Osteoblast (primary cell): ENCODE measurements at regions not wholly inside any gene's neighbourhood (a gene's known extent, or its start where the extent isn't known, plus 50 kb on each side); places are given as distances from the start of the nearest gene placed in this dataset.

Experiments
- DNase-seq: peaks from one replicate; pipeline ENCODE4 v3.0.0; 2011; ENCODE audit warnings: low spot score, mixed read lengths; ENCODE audit not compliant: insufficient read length; ENCODE audit errors: missing footprints
- H2AFZ ChIP-seq: 2 replicates; pipeline ENCODE4 v1.6.0; 2011; ENCODE audit warnings: mild to moderate bottlenecking, low read length
- H3K27ac ChIP-seq: 2 replicates; pipeline ENCODE4 v1.5.1; 2011; ENCODE audit warnings: mild to moderate bottlenecking, low read depth, low read length, moderate library complexity
- H3K27me3 ChIP-seq: 2 replicates; pipeline ENCODE4 v1.6.0; 2012; ENCODE audit warnings: mild to moderate bottlenecking, control low read depth, inconsistent platforms, low read length, moderate library complexity; ENCODE audit not compliant: insufficient read depth
- H3K36me3 ChIP-seq: 2 replicates; pipeline ENCODE4 v1.5.1; 2011; ENCODE audit warnings: mild to moderate bottlenecking, low read length, control low read depth, moderate library complexity; ENCODE audit not compliant: insufficient read depth
- H3K4me1 ChIP-seq: 2 replicates; pipeline ENCODE4 v1.5.1; 2011; ENCODE audit warnings: mild to moderate bottlenecking, low read length, control low read depth, moderate library complexity; ENCODE audit not compliant: insufficient read depth
- H3K4me2 ChIP-seq: 2 replicates; pipeline ENCODE4 v1.6.0; 2011; ENCODE audit warnings: mild to moderate bottlenecking, low read length; ENCODE audit not compliant: insufficient read depth
- H3K4me3 ChIP-seq: fragments of 200-600 bp; sonication (generic); 3 replicates; pipeline ENCODE4 v1.5.1; 2012; ENCODE audit warnings: mild to moderate bottlenecking, low read length, inconsistent platforms; ENCODE audit not compliant: insufficient read depth
- H3K79me2 ChIP-seq: 2 replicates; pipeline ENCODE4 v1.6.0; 2012; ENCODE audit warnings: mild to moderate bottlenecking, low read length, control low read depth, inconsistent platforms; ENCODE audit not compliant: insufficient read depth
- H3K9me3 ChIP-seq: 2 replicates; pipeline ENCODE4 v1.5.1; 2011; ENCODE audit warnings: low read depth, low read length, control low read depth
- H4K20me1 ChIP-seq: 2 replicates; pipeline ENCODE4 v1.6.0; 2012; ENCODE audit warnings: mild to moderate bottlenecking, low read length, control low read depth; ENCODE audit not compliant: insufficient read depth
- CTCF ChIP-seq: IDR thresholded peaks from 2 replicates; pipeline ENCODE4 v1.5.1; 2011; ENCODE audit warnings: mild to moderate bottlenecking, low read depth, low read length, moderate library complexity; ENCODE audit errors: extremely low read depth

- Histone ChIP-seq H3K4me2 (no peak overlapping the region), H4K20me1 (no peaks in the 10 kb centered on the region), H3K27me3 (no peaks in the 10 kb centered on the region), H3K27ac (no peak overlapping the region), H3K4me3 (no peak overlapping the region), H3K36me3 (no peaks in the 10 kb centered on the region), H3K4me1 (no peaks in the 10 kb centered on the region), H3K9me3 (peaks cover 3% of the 10 kb centered on the region), H3K79me2 (no peaks in the 10 kb centered on the region), H2AFZ (no peak overlapping the region)
- TF ChIP-seq CTCF, result no peak
- DNase-seq, result no peak
These were observed 1374.4 kb upstream of the MAP3K7 start for GRCh38 chr6:91961236-91961635.

- Histone ChIP-seq H4K20me1 (no peaks in the 10 kb centered on the region), H3K27me3 (no peaks in the 10 kb centered on the region), H3K79me2 (no peaks in the 10 kb centered on the region), H3K9me3 (no peaks in the 10 kb centered on the region), H3K36me3 (no peaks in the 10 kb centered on the region), H2AFZ (no peak overlapping the region), H3K4me2 (no peak overlapping the region), H3K4me1 (no peaks in the 10 kb centered on the region), H3K27ac (no peak overlapping the region), H3K4me3 (no peak overlapping the region)
- no peak for DNase-seq
- no peak for TF ChIP-seq CTCF
These were observed 1355.0 kb upstream of the MAP3K7 start for GRCh38 chr6:91941838-91942237.

- Histone ChIP-seq H3K9me3 (no peaks in the 10 kb centered on the region), H3K4me2 (no peak overlapping the region), H3K79me2 (no peaks in the 10 kb centered on the region), H3K36me3 (no peaks in the 10 kb centered on the region), H4K20me1 (no peaks in the 10 kb centered on the region), H3K4me3 (no peak overlapping the region), H2AFZ (no peak overlapping the region), H3K27me3 (no peaks in the 10 kb centered on the region), H3K4me1 (no peaks in the 10 kb centered on the region), H3K27ac (no peak overlapping the region)
- no peak for TF ChIP-seq CTCF
- DNase-seq, result no peak
These were observed 1353.9 kb upstream of the MAP3K7 start for GRCh38 chr6:91940801-91941200.

DNA sequence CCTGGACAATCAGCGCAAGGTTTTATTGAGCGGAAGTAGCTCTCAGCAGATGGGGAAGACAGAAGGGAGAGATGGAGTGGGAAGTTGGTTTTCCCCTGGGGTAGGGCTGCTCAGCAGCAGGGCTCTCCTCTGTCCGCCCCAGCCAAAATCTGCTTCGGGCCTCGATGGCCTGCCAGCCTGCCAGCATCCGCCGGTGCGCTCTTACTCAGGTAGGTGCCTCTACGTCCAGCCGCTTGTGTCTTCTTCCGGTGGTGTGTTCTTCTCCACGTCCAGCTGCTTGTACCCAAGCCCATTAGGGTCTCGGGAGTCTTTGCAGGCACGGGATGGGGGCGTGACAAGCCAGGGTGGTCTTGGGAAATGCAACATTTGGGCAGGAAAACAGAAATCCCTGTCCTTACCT lies 1340.0 kb upstream of the MAP3K7 start:
- Histone ChIP-seq H3K36me3 (no peaks in the 10 kb centered on the region), H3K4me1 (no peaks in the 10 kb centered on the region), H3K4me2 (no peak overlapping the region), H3K27me3 (no peaks in the 10 kb centered on the region), H2AFZ (no peak overlapping the region), H3K79me2 (no peaks in the 10 kb centered on the region), H4K20me1 (no peaks in the 10 kb centered on the region), H3K9me3 (no peaks in the 10 kb centered on the region), H3K4me3 (no peak overlapping the region), H3K27ac (no peak overlapping the region)
- DNase-seq, result no peak
- no peak for TF ChIP-seq CTCF
